Hepatocyte (in vitro differentiated cells): ENCODE measurements at regions not wholly inside any gene's neighbourhood (a gene's known extent, or its start where the extent isn't known, plus 50 kb on each side); places are given as distances from the start of the nearest gene placed in this dataset.

ENCODE experiments used
- DNase-seq: peaks from one replicate; pipeline ENCODE4 v3.0.0-alpha.2; 2016; ENCODE audit warnings: low spot score
- H2AFZ ChIP-seq: fragments of 200-600 bp; sonication (generic); 2 replicates; pipeline ENCODE4 v1.6.0; 2016; ENCODE audit warnings: antibody characterized with exemption, mild to moderate bottlenecking
- H3K27ac ChIP-seq: fragments of 200-600 bp; sonication (generic); 2 replicates; pipeline ENCODE4 v1.5.1; 2016; ENCODE audit warnings: mild to moderate bottlenecking
- H3K27me3 ChIP-seq: fragments of 200-600 bp; sonication (generic); 2 replicates; pipeline ENCODE4 v1.6.1; 2016
- H3K36me3 ChIP-seq: fragments of 200-600 bp; sonication (generic); replicated peaks from 2 replicates; pipeline ENCODE4 v1.5.1; 2016; ENCODE audit warnings: low read depth; ENCODE audit not compliant: insufficient read depth
- H3K4me1 ChIP-seq: fragments of 200-600 bp; sonication (generic); 2 replicates; pipeline ENCODE4 v1.5.1; 2016; ENCODE audit warnings: mild to moderate bottlenecking, moderate library complexity; ENCODE audit not compliant: insufficient read depth
- H3K4me2 ChIP-seq: fragments of 200-600 bp; sonication (generic); 2 replicates; pipeline ENCODE4 v1.6.0; 2016
- H3K4me3 ChIP-seq: fragments of 200-600 bp; sonication (generic); 2 replicates; pipeline ENCODE4 v1.5.1; 2016; ENCODE audit warnings: mild to moderate bottlenecking
- H3K79me2 ChIP-seq: fragments of 200-600 bp; sonication (generic); 2 replicates; pipeline ENCODE4 v1.6.0; 2017; ENCODE audit warnings: mild to moderate bottlenecking
- H3K9me2 ChIP-seq: fragments of 200-600 bp; sonication (generic); replicated peaks from 2 replicates; pipeline ENCODE4 v1.6.0; 2017; ENCODE audit warnings: mild to moderate bottlenecking; ENCODE audit not compliant: insufficient read depth
- H3K9me3 ChIP-seq: fragments of 200-600 bp; sonication (generic); 2 replicates; pipeline ENCODE4 v1.5.1; 2016; ENCODE audit warnings: low read depth, mild to moderate bottlenecking
- H4K20me1 ChIP-seq: fragments of 200-600 bp; sonication (generic); 2 replicates; pipeline ENCODE4 v1.6.0; 2016; ENCODE audit warnings: mild to moderate bottlenecking; ENCODE audit not compliant: insufficient read depth, poor library complexity, severe bottlenecking
- CTCF ChIP-seq: fragments of 200-600 bp; sonication (generic); IDR thresholded peaks from 2 replicates; pipeline ENCODE4 v1.5.1; 2016; ENCODE audit warnings: antibody characterized with exemption, mild to moderate bottlenecking; ENCODE audit not compliant: poor library complexity
- EZH2 ChIP-seq: fragments of 200-600 bp; sonication (generic); IDR thresholded peaks from 2 replicates; pipeline ENCODE4 v1.6.1; 2016; ENCODE audit warnings: antibody characterized with exemption, mild to moderate bottlenecking, borderline replicate concordance
- EZH2phosphoT487 ChIP-seq: fragments of 200-600 bp; sonication (generic); IDR thresholded peaks from one replicate; pipeline ENCODE4 v1.6.1; 2018; ENCODE audit warnings: antibody characterized with exemption, mild to moderate bottlenecking, low read depth, moderate library complexity; ENCODE audit not compliant: unreplicated experiment, severe bottlenecking
- WGBS: methylation state at CpG from one replicate; pipeline ENCODE4 v1.1.6; 2016; ENCODE audit warnings: low lambda C conversion rate; ENCODE audit errors: missing lambda C conversion rate; 5-methylcytosine and 5-hydroxymethylcytosine counted together

DNA sequence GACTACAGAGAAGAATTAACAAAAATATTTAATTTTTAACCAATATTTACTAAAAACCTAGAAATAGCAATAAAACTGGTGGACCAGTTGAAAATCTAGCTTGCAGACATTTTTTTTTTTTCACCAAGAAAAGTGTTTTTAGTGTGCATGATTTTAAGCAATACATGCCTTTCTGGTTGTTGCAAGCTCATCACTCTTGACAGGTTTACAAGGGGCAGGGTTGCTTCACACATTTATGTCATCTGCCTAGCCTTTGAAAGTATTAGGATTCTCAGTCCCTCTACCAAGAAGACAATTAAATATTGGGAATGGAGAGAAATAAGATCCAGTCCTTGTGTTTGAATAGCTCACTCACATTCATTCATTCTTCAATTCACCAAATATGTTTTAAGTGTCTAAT, 53.8 kb upstream of the LYPLAL1 start:
- Histone ChIP-seq H3K27me3 (no peaks in the 10 kb centered on the region), H3K27ac (no peak overlapping the region), H3K4me1 (peaks cover 9% of the 10 kb centered on the region), H3K79me2 (no peaks in the 10 kb centered on the region), H3K9me2 (no peaks in the 10 kb centered on the region), H3K4me2 (no peak overlapping the region), H3K36me3 (no peaks in the 10 kb centered on the region), H2AFZ (no peak overlapping the region), H4K20me1 (no peaks in the 10 kb centered on the region), H3K9me3 (no peaks in the 10 kb centered on the region), H3K4me3 (no peak overlapping the region)
- TF ChIP-seq EZH2phosphoT487: no peak
- TF ChIP-seq CTCF: no peak
- no peak for TF ChIP-seq EZH2
- no peak for DNase-seq

- Histone ChIP-seq H3K9me2 (no peaks in the 10 kb centered on the region), H3K4me3 (no peak overlapping the region), H3K4me1 (peaks cover 9% of the 10 kb centered on the region), H3K36me3 (no peaks in the 10 kb centered on the region), H3K27me3 (no peaks in the 10 kb centered on the region), H3K79me2 (no peaks in the 10 kb centered on the region), H3K9me3 (no peaks in the 10 kb centered on the region), H3K27ac (peak overlapping the region; percentile 27), H4K20me1 (no peaks in the 10 kb centered on the region), H2AFZ (no peak overlapping the region), H3K4me2 (peak overlapping the region; percentile 35)
- DNase-seq: peak; percentile 47
- 51% methylated on average over 6 of the region's 6 CpGs for WGBS
- no peak for TF ChIP-seq CTCF
- TF ChIP-seq EZH2phosphoT487: no peak
- no peak for TF ChIP-seq EZH2
These were observed 52.8 kb upstream of the LYPLAL1 start for GRCh38 chr1:219120624-219121544.

DNA sequence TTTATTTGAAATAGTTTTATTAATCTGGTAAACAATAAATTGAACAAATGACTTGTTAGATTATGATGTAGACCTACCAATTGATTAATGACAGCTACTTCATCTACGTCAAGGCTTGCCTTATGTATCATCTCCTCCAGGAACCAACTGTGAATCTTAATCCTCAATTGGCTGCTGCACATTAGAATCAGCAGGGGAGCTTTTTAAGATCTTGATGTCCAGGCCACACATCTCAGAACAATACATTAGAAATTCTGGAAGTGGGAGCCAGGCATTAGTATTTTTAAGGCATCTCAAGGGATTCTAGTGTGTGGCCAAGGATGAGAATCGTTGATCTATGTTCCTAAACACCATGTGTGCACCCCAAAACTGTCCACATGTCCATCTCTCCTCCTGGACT, 52.0 kb upstream of the LYPLAL1 start:
- WGBS: 93% methylated on average over 2 of the region's 2 CpGs
- Histone ChIP-seq H3K4me2 (no peak overlapping the region), H3K27ac (no peak overlapping the region), H3K9me2 (no peaks in the 10 kb centered on the region), H3K36me3 (no peaks in the 10 kb centered on the region), H3K27me3 (no peaks in the 10 kb centered on the region), H3K9me3 (no peaks in the 10 kb centered on the region), H3K79me2 (no peaks in the 10 kb centered on the region), H4K20me1 (no peaks in the 10 kb centered on the region), H3K4me3 (no peak overlapping the region), H2AFZ (no peak overlapping the region), H3K4me1 (peaks cover 9% of the 10 kb centered on the region)
- no peak for DNase-seq
- TF ChIP-seq CTCF (no peak), EZH2 (no peak), EZH2phosphoT487 (no peak)
